HG02571 (cell line): ENCODE measurements at regions not wholly inside any gene's neighbourhood (a gene's known extent, or its start where the extent isn't known, plus 50 kb on each side); places are given as distances from the start of the nearest gene placed in this dataset.
"Not testable (repeated sequence)": the region's sequence is repeated elsewhere in the genome, so short reads cannot be mapped to it uniquely, and the experiment has no call there.

ENCODE experiments used
- ATAC-seq: cut with Tn5 transposase; IDR thresholded peaks from one replicate; pipeline ENCODE4 v1.9.1; 2021; ENCODE audit warnings: mild to moderate bottlenecking, moderate library complexity; ENCODE audit not compliant: unreplicated experiment

DNA sequence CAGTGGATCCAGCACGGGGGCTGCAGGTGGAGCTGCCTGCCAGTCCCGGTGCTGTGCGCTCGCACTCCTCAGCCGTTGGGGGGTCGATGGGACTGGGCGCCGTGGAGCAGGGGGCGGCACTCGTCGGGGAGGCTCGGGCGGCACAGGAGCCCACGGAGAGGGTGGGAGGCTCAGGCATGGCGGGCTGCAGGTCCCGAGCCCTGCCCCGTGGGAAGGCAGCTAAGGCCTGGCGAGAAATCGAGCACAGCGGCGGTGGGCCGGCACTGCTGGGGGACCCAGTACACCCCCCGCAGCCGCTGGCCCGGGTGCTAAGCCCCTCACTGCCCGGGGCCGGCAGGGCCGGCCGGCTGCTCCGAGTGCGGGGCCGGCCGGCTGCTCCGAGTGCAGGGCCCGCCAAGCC, 52.3 kb upstream of the MARK1 start:
- not testable (repeated sequence) for ATAC-seq

DNA sequence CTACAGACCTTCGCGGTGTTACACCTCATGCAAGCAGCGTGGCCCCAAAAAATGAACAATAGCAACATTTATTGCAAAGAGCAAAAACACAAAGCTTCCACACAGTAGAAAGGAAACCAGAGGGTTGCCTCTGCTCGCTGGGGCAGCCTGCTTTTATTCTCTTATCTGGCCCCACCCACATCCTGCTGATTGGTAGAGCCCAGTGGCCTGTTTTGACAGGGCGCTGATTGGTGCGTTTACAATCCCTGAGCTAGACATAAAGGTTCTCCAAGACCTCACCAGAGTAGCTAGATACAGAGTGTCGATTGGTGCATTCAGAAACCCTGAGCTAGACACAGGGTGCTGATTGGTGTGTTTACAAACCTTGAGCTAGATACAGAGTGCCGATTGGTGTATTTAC, 52.8 kb upstream of the MARK1 start:
- ATAC-seq: not testable (repeated sequence)

DNA sequence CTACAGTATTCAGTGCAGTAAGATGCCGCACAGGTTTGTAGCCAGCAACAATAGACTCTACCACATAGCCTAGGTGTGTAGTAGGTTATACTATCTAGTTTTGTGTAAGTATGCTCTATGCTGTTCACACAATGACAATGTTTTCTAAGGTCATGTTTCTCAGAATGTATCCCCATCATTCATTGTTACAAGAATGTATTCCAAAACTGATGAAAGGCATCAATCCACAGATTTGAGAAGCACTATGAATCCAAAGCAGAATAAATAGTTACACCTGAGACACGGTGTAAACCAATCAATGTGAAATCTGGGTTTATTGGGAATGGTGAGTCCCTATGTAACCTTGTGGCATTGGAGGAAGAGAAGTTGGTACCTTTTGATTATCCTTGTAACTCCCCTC, 54.5 kb upstream of the MARK1 start:
- ATAC-seq: no peak

DNA sequence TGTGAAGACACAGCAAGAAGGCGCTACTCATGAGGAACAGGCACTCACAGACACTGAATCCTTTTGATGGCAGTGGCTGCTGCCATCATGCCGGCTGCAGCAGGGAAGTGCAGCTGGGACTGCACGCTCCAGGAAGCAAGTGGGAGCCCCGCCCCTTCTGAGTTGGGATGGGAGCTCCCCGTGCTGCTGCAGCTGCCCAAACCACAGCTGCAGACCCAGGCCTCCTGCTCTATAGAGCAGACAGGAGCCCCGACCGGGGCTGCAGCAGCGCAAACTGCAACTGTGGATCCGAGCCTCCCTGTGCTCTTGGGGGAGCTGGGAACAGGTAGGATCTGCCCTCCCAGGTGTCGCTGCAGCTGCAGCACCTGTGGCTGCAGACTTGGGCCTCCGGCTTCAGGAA, 65.2 kb upstream of the MARK1 start:
- ATAC-seq: no peak

DNA sequence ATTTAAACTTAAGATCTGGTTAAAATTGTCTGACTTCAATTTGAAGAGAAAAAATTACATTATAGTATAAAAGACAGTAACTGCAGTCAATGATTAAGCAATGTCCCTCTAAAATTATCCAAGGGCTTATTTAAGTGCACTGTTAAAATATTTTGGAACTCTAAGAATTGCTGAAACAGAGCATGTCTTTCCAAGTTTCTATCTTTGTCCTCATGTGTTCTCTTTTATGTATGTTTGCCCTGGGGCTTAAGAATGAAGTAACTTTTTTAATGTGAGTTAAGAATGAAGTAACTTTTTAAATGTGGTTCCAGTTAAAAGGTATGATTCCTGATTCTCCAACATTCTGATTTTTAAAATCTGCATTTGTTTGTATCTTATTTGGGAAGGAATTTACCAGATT, 69.0 kb upstream of the MARK1 start:
- ATAC-seq: no peak

DNA sequence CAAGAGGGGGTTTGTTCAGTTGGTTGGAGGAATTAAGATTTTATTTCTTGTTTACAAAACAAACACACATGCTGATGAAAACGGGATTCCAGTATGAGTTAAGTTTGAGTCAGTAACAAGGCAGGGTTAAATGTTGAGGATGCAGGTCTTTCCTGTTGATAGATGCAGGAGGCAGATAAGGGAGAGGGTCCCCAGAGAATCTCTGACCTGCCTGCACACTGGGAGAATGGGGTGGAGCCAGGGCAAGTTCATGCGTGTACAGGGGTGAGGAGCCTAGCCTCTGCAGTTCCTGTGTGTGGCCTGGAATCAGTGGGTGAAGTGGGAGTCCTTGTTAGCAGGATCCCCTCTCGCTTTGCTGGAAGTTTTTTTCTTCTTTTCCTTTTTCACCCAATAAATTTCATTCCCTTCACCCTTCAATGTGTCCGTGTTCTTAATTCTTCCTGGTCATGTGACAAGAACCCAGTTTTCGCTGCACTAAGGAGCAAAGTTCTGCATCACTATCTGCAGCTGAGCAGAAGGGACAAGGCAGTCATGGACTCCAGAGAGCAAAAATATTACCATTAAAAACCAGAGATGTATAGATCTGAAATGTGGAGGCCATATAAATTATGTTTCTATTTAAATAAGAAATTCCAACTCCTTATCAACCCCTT, 69.9 kb upstream of the MARK1 start:
- no peak for ATAC-seq

DNA sequence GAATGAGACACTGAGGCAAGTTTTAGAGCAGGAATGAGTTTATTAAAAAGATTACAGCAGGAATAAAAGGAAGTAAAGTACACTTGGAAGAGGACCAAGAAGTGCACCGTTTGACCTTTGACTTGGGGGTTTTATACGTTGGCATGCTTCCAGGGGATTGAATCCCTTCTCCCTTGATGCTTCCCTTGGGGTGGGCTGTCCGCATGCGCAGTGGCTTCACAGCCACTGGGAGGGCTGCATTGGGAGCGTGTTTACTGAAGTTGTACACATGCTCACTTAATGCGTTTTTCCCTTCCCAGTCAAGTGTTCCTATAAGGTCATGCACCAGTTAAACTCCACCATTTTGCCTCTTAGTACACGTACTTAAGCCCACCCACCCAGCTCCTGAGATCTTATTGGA, 72.4 kb upstream of the MARK1 start:
- ATAC-seq: no peak

DNA sequence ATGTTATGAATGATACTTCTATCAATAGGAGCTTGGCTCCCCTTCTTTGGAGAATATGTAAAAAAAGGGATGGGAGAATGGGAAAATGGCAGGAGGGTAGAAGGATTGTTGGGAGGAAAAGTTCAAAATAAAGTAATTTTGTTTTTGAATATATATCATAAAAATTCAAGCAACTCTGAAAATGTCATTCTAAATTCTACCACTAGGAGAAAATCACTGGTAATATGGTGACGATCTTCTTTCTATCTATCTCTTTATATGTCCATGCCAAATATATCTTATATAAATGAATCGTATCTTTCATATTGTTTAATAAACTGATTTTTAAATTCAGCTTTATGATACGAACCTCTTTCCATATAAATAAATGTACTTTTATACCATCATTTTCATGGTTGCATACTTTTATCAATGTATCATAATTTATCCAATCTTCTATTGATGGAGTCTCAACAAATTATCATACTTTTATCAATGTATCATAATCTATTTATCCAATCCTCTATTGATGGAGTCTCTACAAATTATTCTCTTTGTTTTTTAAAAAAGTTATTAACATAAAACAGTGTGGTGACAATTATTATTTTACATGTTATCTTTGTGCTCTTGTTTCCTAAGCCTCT, 73.7 kb upstream of the MARK1 start:
- ATAC-seq: no peak

DNA sequence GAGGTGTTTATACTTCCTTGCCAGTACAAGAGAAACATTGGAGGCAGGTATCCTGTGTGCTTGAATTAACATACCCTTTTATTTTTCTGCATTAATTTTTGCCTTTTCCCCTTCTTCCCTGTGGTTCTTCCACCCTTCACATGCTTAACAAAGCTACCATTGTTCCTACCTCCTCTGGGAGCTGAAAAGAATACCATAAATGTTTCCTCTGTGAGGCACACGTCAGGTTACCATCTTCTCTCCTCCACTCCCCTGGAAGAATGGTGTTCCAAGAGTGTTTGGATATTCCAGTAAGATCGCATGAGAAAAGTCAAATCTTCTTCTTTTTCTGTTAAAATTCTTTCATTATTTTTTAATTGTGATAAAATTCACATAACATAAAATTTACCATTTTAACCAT, 74.6 kb upstream of the MARK1 start:
- ATAC-seq: no peak

DNA sequence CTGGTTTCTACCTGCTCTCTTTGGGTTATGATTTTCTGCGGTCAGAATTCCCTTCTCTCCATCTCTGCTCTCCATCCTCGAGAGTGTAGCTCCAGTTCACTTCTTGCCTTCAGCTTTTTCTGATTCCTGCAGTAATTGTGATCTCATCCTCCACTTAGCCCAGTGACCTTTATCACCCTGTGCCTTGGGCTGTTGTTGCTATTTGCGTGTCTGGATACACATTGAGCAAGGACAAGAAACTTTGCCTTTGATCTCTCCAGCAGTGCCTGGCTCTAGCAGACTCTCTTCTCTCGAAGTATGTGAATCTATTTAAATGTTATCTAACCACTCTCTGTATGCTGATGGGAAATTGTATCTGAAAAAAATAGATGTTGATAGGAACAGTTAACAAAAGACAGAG, 76.4 kb upstream of the MARK1 start:
- no peak for ATAC-seq

DNA sequence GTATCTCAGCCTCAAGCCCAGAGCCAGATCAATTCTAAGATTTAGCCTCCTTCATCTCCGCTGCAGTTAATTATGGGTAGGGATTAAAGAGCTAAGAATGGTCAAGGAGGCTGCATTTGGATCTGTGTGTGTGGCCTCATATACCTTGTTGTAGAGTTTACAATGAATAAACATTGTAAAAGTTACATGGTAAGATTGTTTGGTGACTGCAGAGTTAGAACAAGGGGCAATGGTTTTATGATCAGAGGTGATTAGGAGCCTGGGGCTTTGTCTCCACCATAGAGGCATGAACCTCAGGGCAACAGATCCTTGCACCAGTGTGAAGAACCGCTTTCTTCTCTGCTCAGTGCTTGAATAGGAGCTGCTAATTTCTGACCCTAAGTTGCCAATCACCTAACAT, 77.0 kb upstream of the MARK1 start:
- ATAC-seq: no peak

DNA sequence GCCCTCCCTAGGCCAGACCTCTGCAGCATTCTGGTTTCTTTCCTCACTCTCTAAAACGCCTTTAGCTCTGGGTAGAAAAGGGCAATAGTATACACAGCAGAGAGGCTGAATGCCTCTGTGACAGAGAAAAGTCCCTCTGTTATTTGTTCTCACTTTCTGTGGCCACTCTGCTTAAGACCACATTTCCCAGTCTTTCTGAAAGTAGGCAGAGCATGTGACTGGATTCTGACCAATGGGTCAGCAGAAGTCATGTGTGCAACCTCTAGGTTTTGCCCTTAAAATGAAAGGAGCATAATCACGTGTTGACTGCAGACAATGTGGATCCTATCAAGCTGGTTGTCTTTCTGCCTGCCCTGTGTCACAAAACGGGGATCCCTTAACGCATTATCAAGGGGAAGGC, 79.7 kb upstream of the MARK1 start:
- no peak for ATAC-seq

DNA sequence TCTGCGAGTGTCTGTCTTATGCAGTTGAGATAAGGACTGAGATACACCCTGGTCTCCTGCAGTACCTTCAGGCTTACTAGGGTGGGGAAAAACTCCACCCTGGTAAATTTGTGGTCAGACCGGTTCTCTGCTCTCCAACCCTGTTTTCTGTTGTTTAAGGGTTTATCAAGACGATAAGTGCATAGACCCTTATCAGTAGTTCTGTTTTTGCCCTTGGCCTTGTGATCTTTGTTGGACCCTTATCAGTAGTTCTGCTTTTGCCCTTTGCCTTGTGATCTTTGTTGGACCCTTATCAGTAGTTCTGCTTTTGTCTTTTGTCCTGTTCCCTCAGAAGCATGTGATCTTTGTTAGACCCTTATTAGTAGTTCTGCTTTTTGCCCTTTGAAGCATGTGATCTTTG, 83.3 kb upstream of the MARK1 start:
- not testable (repeated sequence) for ATAC-seq

DNA sequence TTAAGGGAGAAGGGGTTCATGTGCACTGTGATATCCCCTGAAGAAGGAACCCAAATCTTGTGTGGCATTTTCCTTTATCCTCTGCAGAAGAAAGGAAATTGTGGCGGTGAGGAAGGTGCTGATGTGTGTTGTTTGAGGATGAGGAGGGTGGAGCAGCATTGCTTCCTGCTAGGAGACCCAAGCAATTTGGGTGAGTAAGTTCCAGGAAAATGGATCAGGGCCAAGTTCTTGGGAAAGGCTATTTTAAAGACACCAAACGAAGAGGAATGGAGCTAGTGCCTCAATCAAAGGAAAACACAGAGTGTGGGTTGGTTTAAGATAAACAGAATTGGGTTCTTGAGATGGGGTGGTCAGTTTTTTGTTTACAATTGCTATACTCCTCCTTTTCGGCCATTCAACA, 86.7 kb upstream of the MARK1 start:
- no peak for ATAC-seq

DNA sequence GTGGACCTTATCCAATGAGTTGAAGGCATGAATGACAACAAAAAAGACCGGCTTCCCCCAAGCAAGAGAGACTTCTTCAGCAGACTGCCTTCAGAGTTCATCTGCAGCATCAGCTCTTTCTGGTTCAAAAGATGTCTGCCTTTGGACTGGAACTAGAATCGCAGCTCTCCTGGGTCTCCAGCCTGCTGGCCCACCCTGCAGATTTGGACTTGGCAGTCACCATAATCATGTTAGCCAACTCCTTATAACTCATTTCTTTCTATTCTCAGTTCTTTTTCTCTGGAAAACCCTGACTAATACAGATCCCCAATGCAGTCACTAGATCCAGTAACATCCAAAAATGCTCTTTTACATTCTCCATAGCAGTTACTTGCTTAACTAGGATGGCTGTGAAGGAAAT, 89.2 kb upstream of the MARK1 start:
- no peak for ATAC-seq

DNA sequence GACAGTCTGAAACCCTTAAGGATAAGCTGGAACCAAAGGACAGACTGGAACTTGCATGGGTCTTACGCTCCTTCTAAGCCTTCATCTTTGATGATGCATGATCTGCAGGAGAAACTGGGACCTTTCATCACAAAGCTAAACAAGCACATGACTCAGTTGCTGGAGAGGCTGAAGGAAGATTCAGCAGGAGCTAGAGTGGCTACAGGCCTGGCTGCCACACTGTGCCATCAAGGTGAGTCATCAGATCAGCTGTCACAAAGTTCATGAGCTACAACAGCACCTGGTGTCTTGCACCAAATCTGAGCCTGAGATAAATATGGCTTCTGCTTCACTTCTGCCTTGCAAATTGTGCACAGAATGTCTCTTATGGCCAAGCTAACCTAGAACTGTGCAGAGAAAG, 95.5 kb upstream of the MARK1 start:
- no peak for ATAC-seq

DNA sequence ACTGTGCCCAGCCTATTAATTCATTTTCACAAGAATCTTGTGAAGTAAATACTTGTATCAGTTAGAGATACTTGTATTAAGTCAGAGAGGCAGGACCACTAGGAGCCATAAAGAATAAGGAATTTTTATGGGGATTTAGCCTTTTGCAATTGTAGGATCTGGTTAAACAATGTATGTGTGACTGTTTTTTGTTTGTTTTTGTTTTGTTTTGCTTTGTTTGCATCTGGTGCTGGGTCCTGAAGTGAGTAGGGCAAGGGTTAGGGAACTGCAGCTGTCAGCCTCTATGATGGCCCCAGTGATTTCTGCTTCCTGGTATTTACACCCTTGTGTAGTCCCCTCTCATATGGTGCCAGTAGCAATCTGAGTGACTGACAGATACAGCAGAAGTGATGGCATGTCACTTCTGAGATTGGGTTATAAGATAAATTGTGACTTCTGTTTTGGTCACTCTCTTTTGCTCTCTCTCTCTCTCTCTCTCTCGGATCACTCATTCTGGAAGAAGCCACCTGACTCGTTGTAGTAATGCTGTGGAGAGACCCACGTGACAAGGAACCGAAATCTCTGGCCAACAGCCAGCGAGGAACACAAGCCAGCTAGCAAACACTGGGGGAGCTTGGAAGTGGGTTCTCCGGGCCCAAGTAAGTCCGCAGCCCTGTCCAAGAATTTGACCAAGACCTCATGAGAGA, 96.2 kb upstream of the MARK1 start:
- ATAC-seq: no peak

DNA sequence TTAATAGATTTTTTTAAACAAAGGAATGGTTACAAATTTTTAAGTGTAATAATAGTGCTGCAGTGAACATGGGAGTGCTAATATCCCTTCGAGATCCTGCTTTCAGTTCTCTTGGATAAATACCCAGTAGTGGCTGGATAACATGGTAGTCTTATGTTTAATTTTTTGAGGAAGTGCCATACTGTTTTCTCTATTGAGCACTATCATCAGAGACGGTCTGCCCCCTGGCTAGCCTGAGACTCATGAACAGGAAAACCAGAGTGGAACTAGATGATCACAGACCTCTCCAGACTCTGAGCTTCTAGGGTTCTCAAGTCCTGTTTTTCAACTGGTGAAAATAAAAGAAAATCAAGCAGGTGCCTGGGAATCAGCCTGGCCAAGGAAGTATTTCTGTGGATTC, 97.3 kb upstream of the MARK1 start:
- no peak for ATAC-seq

DNA sequence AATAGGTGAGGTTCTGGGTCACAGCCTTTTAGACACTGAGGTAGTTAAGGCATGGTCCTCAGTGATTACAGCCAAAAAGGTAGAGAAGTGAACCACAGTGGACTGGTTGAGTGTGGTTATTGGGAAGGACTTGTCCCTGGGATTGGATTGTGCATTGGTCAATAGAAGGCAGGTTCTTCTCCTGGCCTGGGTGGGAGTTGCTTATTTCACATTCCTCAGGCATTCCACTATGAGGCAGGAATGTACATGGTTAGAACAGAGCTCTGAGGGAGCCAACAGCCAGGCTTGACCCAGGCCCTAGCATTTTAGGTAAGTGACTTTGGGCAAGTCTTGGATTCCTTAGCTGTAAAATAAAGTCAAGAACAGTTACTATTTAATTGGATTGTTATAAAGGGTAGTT, 97.9 kb upstream of the MARK1 start:
- no peak for ATAC-seq

DNA sequence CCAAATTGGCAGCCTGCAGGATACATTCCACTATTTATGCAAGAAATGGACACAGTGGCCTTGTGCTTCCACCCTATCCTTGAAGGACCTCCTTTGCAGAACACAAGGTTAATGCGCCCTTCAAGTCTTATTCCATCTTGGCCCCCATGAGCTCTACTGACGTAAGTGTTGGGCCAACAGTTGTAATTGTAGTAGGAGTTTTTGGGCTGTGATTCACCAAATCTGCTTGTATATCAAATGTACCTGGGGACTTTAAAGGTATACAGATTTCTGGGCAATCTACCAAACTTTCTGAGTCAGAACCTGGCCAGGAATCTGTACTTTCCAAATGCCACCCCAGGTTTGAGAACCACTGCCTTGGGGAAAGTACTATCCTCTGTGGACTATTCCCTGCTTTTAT, 100.9 kb upstream of the MARK1 start:
- ATAC-seq: no peak

DNA sequence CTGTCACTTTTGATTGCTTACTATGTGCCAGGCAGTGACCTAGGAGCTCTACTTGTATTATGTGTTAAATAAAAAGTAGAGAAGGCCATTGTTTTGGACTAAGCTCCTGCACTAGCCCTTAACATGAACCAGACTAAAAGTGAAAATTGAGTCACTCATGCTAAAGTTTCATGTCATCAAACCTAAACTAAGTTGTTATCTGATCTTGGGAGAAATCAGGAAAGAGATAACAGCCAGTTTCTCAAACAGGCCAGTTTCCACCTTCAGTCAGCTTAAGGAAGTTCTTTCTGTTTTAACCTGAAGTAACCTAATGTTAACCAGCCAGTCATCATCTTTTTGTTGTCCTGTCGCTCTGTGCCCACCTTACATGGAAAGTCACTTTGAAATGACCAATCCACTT, 102.1 kb upstream of the MARK1 start:
- ATAC-seq: no peak

DNA sequence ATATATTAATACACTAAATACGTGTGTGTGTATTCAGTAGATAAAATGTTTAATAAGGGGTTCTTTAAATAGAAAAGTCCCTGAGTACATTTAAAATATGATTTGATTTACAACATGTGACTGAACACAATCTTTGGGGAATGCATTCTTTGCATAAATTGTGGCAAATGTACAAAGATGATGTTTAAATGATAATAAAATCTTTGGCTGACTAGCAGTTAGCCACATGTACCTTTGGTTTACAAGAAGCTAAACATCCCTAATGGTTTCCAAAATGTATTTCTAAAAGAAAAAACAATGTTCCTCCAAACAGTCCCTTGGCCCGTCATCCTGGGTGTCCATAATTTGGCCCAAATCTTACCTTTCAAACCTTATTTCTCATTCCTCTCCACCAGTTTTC, 106.4 kb upstream of the MARK1 start:
- ATAC-seq: no peak

DNA sequence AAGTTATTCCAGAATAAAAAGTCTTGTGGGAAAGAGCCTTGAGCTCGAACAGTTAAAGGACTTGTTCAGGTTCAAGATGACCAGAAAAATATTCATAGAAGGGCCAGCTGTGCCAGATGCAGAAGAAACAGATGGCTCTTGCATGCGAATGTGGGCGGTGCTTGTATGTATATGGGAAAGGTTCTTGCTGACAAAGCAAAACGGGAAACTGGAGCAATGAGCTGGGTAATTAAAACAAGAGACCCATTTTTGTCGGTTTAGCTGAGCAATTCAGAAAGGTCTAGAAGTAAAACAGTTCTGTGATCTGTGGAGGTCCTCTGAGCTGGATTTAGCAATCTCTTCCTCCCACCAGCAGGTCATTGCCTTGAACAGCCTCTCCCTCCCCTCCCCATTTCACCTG, 107.2 kb upstream of the MARK1 start:
- ATAC-seq: no peak
